Myocyte (in vitro differentiated cells): ENCODE measurements at regions not wholly inside any gene's neighbourhood (a gene's known extent, or its start where the extent isn't known, plus 50 kb on each side); places are given as distances from the start of the nearest gene placed in this dataset.

Source experiments
- DNase-seq: peaks from one replicate; pipeline ENCODE4 v3.0.0-alpha.2; 2012; ENCODE audit warnings: low read depth

GRCh38 chr7:340979-341694 is 51.2 kb downstream of the FOXL3 start:
- no peak for DNase-seq

DNA sequence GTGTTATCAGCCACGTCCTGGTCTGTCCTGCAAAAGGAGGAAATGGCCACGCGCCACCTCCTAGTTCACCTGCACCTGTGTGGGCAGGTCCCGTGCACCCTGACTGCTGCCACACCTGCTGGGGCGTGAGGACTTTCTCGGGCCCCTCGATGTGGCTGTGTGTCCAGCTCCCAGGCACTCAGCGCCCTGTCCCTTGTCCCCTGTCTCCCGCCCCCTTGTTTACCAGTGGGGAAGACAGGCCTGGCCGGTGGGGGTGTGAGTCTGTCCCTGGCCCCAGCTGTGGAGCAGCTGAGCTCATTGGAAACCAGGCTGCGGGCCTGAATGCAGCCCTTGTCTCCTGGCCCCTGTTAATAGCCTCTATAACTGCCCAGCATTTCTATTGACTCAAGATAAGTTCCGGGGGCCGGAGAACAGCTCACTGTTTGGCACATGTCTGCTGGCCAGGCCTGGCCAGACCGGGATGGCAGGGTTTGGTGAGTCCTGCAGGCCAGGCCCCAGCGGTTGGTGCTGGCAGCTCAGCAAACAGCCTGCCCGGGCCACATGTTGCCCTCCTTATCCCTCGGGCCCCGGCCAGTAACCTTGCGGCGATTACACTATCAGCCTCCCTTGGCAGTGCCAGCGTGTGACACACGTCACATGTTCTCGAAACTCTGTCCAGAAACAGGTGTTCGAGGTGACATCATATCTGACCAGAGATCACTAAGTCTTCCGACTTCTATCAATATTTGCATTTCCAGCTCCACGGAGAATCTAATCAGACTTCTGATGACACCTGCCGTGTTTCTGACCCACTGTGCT is 52.1 kb downstream of the FOXL3 start:
- DNase-seq, result peak; percentile 32

GRCh38 chr7:342681-343216 is 52.8 kb downstream of the FOXL3 start:
- DNase-seq, result no peak

DNA sequence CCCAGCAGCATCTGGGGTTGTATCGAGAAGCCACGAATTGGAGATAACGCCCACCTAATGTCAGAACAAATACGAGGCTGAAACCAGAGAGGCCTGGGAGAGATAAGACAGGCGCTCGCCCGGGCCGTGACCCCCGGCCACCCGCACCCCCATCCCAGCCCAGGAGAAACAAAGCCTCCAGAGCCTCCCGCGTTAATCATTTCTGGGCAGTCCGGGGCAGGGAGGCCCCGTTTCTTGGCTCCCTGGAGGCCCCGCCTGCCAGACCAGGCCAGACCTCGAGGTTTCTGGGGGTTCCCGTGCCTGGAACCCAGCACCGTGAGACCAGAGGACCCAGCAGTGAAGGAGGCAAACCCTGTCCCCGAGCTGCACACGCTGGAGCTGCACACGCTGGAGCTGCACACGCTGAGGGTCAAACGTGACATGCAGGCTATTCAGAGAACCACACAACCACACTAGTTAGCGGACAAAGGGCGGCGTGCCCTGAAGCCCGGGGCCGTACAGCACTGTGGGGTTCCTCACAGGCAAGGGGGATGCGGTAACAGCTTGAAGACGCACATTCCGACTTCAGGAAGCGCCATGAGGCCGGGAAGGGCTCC is 53.4 kb downstream of the FOXL3 start:
- DNase-seq, result no peak

DNA sequence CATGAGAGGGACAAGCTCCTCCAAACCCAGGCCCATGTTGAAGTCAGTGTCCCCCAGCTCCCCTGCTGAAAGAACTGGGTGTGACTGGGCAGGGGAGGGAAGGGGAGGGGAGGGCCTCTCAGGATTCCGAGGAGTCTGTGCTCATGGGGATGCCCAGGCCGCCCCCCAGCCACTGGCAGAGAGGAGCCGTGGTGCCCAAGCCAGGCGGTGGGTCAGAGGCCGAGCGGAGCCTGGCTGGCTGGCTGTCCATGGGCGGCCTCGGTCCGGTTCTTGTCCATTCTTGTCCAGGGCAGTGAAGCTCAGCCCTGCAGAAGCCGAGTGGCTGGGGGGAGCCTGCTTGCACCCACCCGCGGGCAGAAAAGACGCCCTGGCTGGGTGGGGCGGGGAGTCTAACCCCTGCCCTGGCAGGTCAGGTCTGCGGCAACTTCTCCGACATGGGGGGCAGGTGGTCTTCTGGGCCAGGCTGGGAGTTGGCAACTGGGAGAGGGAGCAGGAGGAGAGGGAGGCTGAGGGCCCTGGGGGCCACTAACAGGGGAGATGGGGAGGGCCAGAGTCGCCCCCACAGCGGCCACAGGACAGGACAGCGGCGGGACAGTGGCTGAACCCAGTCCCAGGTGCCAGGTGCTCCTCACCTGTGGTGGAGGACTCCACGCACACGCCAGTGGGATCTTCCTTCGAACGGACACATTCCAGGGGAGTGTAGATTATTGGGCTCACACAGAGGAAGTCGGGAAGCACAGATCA is 54.1 kb downstream of the FOXL3 start:
- DNase-seq, result no peak

GRCh38 chr7:344608-344994 is 54.6 kb downstream of the FOXL3 start:
- no peak for DNase-seq

- no peak for DNase-seq
These were observed 56.3 kb downstream of the FOXL3 start for GRCh38 chr7:346116-346898.

DNA sequence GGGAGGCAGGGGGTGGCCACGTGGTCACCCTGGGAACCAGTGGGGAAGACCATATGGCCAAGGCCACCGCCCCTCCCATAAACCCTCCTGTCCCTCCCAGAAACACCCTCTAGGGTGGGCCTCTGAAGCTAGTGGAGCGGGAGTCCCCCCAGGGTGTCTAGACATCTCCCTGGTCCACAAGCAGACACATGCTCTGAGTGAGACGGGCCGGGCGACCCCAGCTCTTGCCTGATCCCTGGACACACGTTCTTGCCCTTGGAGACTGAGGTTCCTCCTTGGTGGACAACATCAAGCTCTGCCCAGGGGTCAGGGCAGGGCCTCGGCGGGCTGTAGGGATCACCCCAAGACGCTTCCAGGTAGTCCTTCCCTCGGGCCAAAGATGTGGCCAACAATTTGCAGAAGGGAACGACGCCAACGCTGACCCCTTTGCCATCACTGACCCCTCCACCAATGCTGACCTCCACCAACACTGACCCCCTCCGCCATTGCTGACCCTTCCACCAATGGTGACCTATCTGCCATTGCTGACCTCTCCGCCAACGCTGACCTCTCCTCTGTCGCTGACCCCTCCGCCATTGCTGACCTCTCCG is 57.1 kb downstream of the FOXL3 start:
- DNase-seq, result no peak

- no peak for DNase-seq
These were observed 57.9 kb downstream of the FOXL3 start for GRCh38 chr7:347644-348479.

- DNase-seq, result no peak
These were observed 58.5 kb downstream of the FOXL3 start for GRCh38 chr7:348480-348844.

GRCh38 chr7:348962-349743 is 59.2 kb downstream of the FOXL3 start:
- DNase-seq, result no peak

- DNase-seq, result no peak
These were observed 61.3 kb downstream of the FOXL3 start for GRCh38 chr7:351256-351655.

DNA sequence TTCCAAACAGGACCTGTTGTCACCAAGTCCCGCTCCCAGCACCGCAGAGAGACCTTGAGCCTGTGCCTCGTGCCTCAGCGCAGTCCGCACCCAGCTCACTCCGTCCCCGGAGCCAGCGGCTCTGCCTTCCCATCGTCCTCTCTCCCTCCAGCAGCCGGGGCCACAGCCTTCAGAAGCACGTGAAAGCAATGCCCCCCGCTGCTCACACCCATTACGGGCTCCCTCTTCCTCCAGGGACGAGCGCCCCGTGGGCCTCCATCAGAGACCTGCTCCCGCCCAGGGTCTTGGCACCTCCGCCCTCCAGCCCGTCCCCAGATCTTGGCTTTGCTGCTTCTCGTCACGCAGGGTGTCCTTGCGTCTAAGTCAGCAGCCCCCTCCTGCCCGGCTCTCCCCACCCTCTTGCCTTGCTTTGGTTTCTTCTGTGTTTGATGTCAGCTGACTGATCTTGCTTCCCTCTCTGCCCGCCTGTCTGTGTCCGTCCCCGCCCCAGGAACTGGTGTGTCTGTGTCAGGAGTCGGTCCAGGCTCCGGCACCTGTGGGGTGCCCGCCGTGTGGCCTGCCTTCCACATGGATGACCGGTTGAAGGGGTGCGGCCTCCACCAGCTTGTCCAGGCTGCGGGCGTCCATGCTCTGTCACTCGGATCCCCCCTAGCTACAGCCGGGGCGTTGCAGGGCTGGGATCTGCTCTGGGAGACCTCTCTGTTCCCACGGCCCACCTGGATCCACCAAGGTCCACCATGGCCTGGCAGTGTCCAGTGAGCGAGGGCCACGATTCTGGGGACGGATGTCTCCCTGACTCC is 61.9 kb downstream of the FOXL3 start:
- no peak for DNase-seq

GRCh38 chr7:353746-354325 is 63.9 kb downstream of the FOXL3 start:
- DNase-seq, result peak; percentile 99

- DNase-seq, result no peak
These were observed 64.9 kb downstream of the FOXL3 start for GRCh38 chr7:354597-355470.

GRCh38 chr7:355568-355967 is 65.6 kb downstream of the FOXL3 start:
- no peak for DNase-seq
